ENCODE measurements at regions not wholly inside any gene's neighbourhood (a gene's known extent, or its start where the extent isn't known, plus 50 kb on each side); places are given as distances from the start of the nearest gene placed in this dataset.

DNA sequence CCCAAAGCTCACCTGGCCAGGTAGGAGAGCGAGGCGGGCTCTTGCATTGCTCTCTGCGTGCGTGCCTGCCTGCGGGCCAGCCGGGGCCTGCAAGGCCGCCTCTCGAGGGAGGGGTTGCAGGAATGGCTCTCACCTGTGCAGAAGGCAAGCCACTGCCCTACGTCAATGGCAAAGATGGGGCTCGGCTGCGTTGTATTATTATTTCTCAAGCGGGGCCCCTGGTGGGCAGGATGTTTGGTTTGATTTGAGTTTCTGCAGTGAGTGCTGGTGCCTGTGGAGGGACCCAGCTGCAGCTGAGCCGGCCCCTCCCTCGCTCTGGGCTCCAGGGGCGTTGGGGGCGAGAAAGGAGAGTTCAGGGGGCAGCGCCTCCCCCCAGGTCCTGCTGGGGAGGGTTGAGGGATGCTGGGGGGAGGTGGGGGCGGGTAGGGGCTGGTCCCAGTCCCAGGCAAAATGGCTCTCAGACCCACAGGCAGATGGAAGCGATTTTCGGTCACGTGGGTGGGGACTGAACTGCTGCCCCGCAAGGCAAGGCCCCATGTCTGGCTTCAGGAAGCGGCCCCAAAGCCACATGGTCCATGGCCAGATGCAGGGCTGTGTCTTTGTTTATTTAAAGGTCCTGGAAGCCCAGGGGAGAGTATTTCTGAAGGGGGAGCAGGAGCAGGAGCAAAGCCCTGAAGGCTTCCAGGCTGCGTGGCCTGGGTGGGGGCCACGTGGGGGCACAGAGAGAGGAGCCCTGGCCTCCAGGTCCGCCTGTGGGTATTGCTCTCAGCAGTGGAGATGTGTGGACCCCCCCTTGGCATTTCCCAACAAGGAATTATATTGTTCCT lies 338.8 kb downstream of the SEC14L1 start:
- no peak for DNase-seq

DNA sequence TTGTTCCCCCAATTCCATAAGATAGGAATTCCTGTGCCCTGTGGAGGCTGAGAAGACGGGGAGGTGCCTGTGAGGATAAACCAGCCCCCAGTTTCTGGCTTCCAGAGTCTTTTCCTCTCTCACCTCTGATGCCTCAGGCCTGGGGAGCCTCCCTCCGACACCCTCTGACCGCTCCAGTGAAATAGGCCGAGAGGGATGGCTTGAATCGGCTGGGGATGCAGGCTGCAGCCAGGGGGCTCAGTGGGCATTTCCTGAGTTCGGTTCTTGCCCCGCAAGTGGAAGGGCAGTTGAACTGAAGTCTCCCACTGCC lies 339.4 kb downstream of the SEC14L1 start:
- no peak for DNase-seq

- DNase-seq: no peak
These were observed 339.9 kb downstream of the SEC14L1 start for GRCh38 chr17:77480509-77481215.

- DNase-seq: no peak
These were observed 341.0 kb downstream of the SEC14L1 start for GRCh38 chr17:77481476-77482374.

DNA sequence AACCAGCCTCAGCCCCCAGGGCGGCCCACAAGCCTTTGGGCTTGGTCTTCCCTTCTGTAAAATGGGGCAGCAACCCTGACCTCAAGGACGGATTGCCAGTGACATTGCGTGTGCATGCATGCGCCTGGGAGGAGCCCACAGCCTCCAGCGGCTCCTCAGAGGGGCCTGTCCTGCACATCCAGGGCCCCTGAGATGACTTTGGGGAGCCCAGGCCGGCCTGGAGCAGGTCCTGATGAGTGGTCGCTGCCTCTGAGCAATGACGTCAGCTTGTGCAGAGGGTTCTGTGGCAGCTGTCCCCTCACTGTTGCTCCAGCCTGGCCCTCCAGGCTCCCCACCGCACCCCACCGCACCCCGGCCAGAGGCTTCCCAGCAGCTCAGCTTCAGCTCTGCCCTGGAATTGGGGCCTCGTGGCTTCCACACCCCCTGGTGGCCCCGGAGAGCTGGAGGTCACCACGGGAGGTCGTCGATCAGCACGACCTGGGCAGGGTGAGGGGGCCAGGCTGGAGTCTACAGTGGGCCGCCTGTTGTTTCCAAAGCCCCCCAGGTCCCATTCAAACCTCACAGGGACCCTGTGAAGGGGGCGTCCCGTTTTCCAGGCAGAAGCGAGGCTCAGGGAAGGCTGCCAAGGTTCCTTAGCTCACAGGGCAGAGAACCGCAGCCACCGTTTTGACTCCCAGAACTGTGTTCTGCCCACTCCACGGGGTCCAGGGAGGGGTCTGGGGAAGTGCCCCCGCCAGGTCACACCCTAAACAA lies 341.8 kb downstream of the SEC14L1 start:
- no peak for DNase-seq

- no peak for DNase-seq
These were observed 342.4 kb downstream of the SEC14L1 start for GRCh38 chr17:77483128-77483598.

DNA sequence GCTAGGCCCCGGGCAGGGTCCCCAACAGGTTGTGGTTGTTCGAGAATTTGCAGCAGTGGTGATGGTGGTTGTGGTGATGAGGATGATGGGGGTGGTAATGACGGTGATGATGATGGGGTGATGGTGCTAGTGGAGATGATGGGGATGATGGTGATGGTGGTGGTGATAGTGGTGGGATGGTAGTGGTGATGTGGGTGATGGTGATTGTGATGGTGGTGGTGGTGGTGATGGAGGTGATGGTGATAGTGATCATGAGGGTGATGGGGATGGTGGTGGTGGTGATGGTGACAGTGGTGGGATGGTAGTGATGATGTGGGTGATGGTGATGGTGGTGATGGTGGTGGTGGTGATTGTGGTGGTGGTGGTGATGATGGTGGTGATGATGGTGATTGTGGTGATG lies 343.3 kb downstream of the SEC14L1 start:
- DNase-seq: no peak

DNA sequence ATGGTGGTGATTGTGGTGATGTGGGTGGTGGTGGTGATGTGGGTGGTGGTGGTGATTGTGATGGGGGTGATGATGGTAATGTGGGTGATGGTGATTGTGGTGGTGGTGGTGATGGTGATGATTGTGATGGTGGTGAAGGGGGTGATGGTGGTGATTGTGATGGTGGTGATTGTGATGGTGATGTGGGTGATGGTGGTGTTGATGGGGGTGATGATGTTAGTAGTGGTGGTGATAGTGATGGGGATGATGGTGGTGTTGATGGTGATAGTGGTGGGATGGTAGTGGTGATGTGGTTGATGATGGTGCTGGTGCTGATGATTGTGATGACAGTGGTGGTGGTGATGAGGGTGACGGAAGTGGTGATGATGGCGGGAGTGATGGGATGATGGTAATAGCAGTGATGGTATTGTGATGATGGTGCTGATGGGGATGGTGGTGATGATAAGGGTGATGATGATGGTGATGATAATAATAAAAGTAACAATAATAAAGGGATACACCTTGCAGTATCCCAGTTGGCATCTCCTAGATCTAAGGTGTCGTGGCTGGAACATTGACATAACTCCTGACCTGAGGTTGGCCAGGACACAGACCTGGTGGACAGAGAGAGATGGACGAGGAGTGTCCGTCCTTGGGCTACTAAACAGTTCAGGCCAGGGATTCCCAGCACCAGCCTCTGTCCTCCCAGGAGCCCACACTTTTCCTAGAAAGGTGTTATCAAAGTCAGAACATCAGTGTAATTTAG lies 344.5 kb downstream of the SEC14L1 start:
- peak; percentile 29 for DNase-seq

DNA sequence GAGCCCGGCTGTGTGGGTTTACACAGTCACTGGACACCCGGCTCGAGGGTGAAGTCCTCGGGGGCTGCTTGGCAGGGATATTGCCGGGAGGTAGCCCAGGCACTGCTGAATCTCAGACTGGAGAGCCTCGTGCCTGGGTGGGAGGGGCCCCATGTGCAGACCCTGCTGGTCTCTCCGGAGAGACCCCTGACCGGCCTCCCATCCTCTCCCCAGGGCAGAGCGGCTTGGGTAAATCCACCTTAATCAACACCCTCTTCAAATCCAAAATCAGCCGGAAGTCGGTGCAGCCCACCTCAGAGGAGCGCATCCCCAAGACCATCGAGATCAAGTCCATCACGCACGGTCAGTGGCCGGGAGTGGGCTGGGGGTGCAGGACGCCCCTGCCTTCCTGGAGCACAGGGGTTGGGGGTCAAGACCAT lies 346.5 kb downstream of the SEC14L1 start:
- DNase-seq: no peak

- no peak for DNase-seq
These were observed 347.1 kb downstream of the SEC14L1 start for GRCh38 chr17:77487677-77488530.

DNA sequence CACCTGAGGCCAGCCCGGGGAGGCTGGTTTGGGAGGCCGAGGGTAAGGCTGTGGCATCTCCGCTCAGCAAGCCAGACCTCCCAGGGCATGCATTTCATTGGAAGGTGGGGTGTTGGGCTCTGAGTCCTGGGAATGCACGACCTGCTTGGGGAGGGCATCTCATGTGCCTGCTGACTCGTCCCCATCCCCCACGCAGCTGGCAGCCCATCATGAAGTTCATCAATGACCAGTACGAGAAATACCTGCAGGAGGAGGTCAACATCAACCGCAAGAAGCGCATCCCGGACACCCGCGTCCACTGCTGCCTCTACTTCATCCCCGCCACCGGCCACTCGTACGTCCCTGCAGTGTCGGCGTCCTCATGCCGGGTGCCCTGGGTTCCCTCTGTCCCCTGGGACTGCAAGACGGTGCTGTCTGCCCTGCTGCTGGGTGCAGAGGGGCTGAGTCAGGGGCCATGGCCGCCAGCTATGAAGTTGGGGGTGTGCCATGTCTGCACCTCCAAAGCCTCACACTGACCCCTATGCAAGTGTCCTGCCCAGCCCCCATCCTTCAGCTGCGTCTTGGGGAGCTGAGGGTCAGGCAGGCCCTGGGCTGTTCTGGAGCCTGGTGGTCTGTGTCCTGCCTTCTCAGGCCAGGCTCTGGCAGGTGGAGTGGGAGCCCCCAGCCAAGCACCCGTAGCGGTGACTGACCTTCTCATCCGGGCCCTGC lies 347.9 kb downstream of the SEC14L1 start:
- no peak for DNase-seq

- no peak for DNase-seq
These were observed 348.6 kb downstream of the SEC14L1 start for GRCh38 chr17:77489239-77489892.

DNA sequence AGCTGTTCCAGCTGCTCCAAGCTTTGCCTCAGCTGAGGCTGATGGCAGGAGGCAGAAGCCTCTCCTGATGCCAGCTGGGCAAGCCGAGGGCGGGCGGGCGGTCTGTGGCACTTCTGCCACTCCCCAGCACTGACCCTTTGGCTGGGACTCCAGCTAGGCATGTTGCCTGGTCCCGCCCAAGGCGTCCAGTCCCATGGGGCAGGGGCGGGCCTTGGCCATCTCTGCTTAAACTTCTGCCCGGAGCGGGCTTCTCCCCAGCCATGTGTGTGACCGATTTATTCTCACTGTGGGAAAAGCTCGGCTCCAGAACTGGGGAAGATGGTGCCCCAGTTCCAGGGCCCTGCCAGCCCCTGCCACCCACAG lies 349.1 kb downstream of the SEC14L1 start:
- DNase-seq: no peak

DNA sequence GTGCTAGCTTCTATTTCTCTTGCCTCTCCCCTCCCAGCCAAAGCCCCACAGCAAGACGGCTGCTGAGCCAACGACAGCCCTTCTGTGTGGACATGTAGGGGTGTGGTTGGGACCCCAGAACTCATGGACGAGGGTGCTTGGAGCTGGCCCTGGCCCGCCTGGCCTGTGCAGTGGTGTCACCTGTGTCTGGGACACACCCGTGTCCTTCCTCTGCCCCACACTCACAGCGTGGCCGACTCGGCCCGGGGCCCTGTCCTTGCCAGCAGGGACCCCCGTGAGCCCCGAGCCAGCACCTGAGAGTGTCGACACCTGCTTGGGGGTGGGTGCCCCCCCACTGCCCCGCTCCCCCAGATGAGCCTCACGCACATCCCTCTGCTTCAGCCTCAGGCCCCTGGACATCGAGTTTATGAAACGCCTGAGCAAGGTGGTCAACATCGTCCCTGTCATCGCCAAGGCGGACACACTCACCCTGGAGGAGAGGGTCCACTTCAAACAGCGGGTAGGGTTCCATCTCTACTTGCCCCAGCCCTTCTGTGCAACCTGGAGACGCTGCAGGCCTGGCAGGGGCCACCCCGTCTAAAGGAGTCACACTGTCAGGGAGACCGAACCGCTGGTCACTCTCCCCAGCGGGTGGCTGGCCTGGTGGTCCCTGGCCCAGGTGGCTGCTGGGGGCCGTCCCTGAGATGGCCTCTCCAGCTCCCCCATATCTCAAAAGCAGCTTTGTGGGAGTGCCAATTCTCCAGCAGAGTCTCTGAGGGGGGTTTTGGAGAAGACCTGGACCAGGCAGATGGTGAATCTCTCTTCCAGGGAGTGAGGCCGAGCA lies 349.8 kb downstream of the SEC14L1 start:
- DNase-seq: peak; percentile 11

DNA sequence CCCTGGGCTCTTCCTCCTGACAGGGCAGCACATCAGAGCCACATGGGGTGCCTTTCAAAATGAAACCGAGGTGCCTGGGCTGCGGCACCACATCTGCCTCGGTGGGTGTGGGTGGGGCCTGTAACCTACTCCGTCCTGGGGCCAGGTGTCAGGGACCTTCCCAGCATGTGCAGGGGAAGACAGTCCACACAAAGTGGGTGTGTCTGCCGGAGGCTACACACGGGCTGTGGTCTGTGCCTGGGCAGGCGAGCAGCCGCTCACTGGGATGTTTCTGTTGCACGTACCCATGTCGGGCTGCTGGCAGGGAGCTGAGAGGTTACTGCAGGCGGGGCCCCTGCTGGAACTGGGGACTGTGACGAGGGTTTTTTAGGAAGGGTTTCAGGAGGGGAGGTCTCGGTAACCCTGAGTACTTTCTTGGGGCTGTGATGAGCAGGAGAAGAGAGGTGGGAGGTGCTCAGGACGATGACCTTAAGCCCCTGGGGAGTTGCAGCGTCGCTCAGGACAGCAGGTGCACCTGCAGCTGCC lies 351.2 kb downstream of the SEC14L1 start:
- DNase-seq: peak; percentile 39

- peak; percentile 16 for DNase-seq
These were observed 351.9 kb downstream of the SEC14L1 start for GRCh38 chr17:77492446-77493237.

GRCh38 chr17:77493238-77493820 lies 352.6 kb downstream of the SEC14L1 start:
- DNase-seq: peak; percentile 13
